Mucosa of rectum (tissue), 2 donors: ENCODE measurements at regions not wholly inside any gene's neighbourhood (a gene's known extent, or its start where the extent isn't known, plus 50 kb on each side); places are given as distances from the start of the nearest gene placed in this dataset.

Experiments used
- H3K27ac ChIP-seq, 2 donors: one replicate each; pipeline ENCODE4 v1.7.0; 2013; ENCODE audit warnings: inconsistent platforms in 2 of 2, low read depth in 2 of 2, low read length in 2 of 2
- H3K27me3 ChIP-seq, 2 donors: one replicate each; pipeline ENCODE4 v1.7.0; 2013; ENCODE audit warnings: low read length in 2 of 2; ENCODE audit not compliant: control insufficient read depth in 2 of 2, insufficient read depth in 2 of 2
- H3K36me3 ChIP-seq, 2 donors: one replicate each; pipeline ENCODE4 v1.7.0; 2013; ENCODE audit warnings: low read length in 2 of 2; ENCODE audit not compliant: control insufficient read depth in 2 of 2, insufficient read depth in 2 of 2
- H3K4me1 ChIP-seq, 2 donors: one replicate each; pipeline ENCODE4 v1.7.0; 2013; ENCODE audit warnings: low read length in 2 of 2, mild to moderate bottlenecking in 1 of 2; ENCODE audit not compliant: control insufficient read depth in 2 of 2, insufficient read depth in 2 of 2
- H3K4me3 ChIP-seq, 2 donors: one replicate each; pipeline ENCODE4 v1.7.0; 2013; ENCODE audit warnings: low read length in 2 of 2
- H3K9ac ChIP-seq, 2 donors: one replicate each; pipeline ENCODE4 v1.7.0; 2013; ENCODE audit warnings: low read length in 2 of 2, low read depth in 1 of 2, mild to moderate bottlenecking in 1 of 2
- H3K9me3 ChIP-seq, 2 donors: one replicate each; pipeline ENCODE4 v1.7.0; 2013; ENCODE audit warnings: low read length in 2 of 2; ENCODE audit not compliant: control insufficient read depth in 2 of 2
- donor health status: healthy.
- donor health status: Normal muscosa, but diverticular disease.

GRCh38 chr11:86726770-86727504 is 54.5 kb upstream of the ME3 start:
- Histone ChIP-seq H3K4me1 (no peaks in the 10 kb centered on the region), H3K9me3 (peaks cover 0 to 2% of the 10 kb centered on the region in 2 donors), H3K27ac (no peak overlapping the region), H3K36me3 (no peaks in the 10 kb centered on the region), H3K27me3 (no peaks in the 10 kb centered on the region), H3K4me3 (no peak overlapping the region), H3K9ac (no peak overlapping the region)

GRCh38 chr11:86726118-86726753 is 53.8 kb upstream of the ME3 start:
- Histone ChIP-seq H3K27me3 (no peaks in the 10 kb centered on the region), H3K9ac (no peak overlapping the region), H3K36me3 (no peaks in the 10 kb centered on the region), H3K9me3 (peaks cover 0 to 2% of the 10 kb centered on the region in 2 donors), H3K4me3 (no peak overlapping the region), H3K27ac (no peak overlapping the region), H3K4me1 (no peaks in the 10 kb centered on the region)

DNA sequence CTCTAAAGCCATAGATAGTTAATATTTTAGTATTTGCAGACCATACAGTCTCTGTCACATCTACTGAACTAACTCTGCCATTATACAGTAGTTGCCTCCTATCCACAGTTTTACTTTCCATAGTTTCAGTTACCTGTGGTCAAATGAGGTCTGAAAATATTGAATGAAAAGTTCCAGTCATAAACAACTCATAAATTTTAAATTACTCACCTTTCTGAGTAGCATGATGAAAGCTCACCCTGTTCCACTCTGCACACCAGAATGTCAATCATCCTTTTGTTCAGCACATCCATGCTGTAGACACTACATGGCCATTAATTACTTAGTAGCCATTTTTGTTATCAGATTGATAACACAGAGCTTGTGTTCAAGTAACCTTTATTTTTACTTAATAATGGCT is 51.7 kb upstream of the ME3 start:
- Histone ChIP-seq H3K9ac (no peak overlapping the region), H3K27me3 (no peaks in the 10 kb centered on the region), H3K9me3 (peaks cover 0 to 2% of the 10 kb centered on the region in 2 donors), H3K4me1 (no peaks in the 10 kb centered on the region), H3K36me3 (no peaks in the 10 kb centered on the region), H3K4me3 (no peak overlapping the region), H3K27ac (no peak overlapping the region)

DNA sequence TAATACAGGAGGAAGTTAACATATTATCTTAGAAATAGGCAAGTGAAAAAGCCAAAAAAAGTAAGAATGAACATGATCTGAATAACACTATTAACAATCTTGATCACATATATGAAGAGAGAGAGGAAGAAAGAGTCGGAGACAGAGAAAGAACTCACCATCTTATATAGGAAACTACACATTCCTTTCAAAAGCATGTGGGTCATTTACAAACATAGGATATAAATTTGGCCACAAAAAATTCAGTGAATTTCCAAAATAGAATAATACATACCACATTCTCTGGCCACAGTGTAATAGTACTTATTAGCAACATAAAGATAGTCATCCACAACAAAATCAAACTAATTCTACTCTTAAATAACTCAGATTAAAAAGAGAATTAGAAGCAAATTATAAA is 50.9 kb upstream of the ME3 start:
- no peak overlapping the region for H3K4me3 ChIP-seq
- peaks cover 0 to 2% of the 10 kb centered on the region in 2 donors for H3K9me3 ChIP-seq
- H3K36me3 ChIP-seq, result no peaks in the 10 kb centered on the region
- H3K4me1 ChIP-seq, result no peaks in the 10 kb centered on the region
- H3K27me3 ChIP-seq, result no peaks in the 10 kb centered on the region
- H3K9ac ChIP-seq, result no peak overlapping the region
- no peak overlapping the region for H3K27ac ChIP-seq

- Histone ChIP-seq H3K9me3 (peaks cover 0 to 2% of the 10 kb centered on the region in 2 donors), H3K36me3 (no peaks in the 10 kb centered on the region), H3K27ac (no peak overlapping the region), H3K9ac (no peak overlapping the region), H3K4me3 (no peak overlapping the region), H3K4me1 (no peaks in the 10 kb centered on the region), H3K27me3 (no peaks in the 10 kb centered on the region)
These were observed 50.3 kb upstream of the ME3 start for GRCh38 chr11:86722748-86723147.
